ENCODE measurements at regions not wholly inside any gene's neighbourhood (a gene's known extent, or its start where the extent isn't known, plus 50 kb on each side); places are given as distances from the start of the nearest gene placed in this dataset.
"Not testable (repeated sequence)": the region's sequence is repeated elsewhere in the genome, so short reads cannot be mapped to it uniquely, and the experiment has no call there.

GRCh38 chr9:129307227-129307970, 129.3 kb upstream of the IER5L start:
- WGBS, 2 donors = 80 to 87% methylated on average over 13 of the region's 13 CpGs
- Histone ChIP-seq H3K27ac (no peak overlapping the region), H3K4me1 (no peaks in the 10 kb centered on the region), H3K4me3 (no peak overlapping the region), H3K36me3 (no peaks in the 10 kb centered on the region), H3K9me3 (no peaks in the 10 kb centered on the region), H3K27me3 (no peaks in the 10 kb centered on the region)
- DNase-seq (peak in 1 of 2 donors; percentile 7), ATAC-seq (ENCODE audit: low FRiP score in 2 of 2) (no peak)
- no peak for TF ChIP-seq CTCF (IDR thresholded peaks at IDR 0.05)
- no peak for TF ChIP-seq EP300 (IDR thresholded peaks at IDR 0.05)
- TF ChIP-seq POLR2A (IDR thresholded peaks at IDR 0.05) = no peak
- no peak for TF ChIP-seq POLR2AphosphoS5 (IDR thresholded peaks at IDR 0.05)

GRCh38 chr9:129306318-129306973, 128.4 kb upstream of the IER5L start:
- 86 to 87% methylated on average over 12 to 13 of the region's 13 CpGs for WGBS, 2 donors
- no peak overlapping the region for H3K27ac ChIP-seq
- DNase-seq = peak in 1 of 2 donors; percentile 5

GRCh38 chr9:129305246-129305645, 127.2 kb upstream of the IER5L start:
- Histone ChIP-seq H3K27me3 (no peaks in the 10 kb centered on the region), H3K27ac (no peak overlapping the region), H3K4me1 (no peaks in the 10 kb centered on the region), H3K36me3 (no peaks in the 10 kb centered on the region), H3K4me3 (no peak overlapping the region), H3K9me3 (peaks cover 0 to 5% (median 2%) of the 10 kb centered on the region in 4 donors)
- TF ChIP-seq EP300 (IDR thresholded peaks at IDR 0.05) (no peak), POLR2A (IDR thresholded peaks at IDR 0.05) (no peak), CTCF (IDR thresholded peaks at IDR 0.05) (no peak), POLR2AphosphoS5 (IDR thresholded peaks at IDR 0.05) (no peak)
- peak in 1 of 2 donors; percentile 6 for DNase-seq
- 73 to 78% methylated on average over 6 to 8 of the region's 8 CpGs for WGBS, 2 donors
- ATAC-seq (ENCODE audit: low FRiP score in 2 of 2) = no peak

More at GRCh38 chr9:129306318-129306973, 128.4 kb upstream of the IER5L start:
- Histone ChIP-seq H3K4me3 (no peak overlapping the region), H3K4me1 (no peaks in the 10 kb centered on the region), H3K9me3 (peaks cover 0 to 5% (median 2%) of the 10 kb centered on the region in 4 donors), H3K27me3 (no peaks in the 10 kb centered on the region), H3K36me3 (no peaks in the 10 kb centered on the region)
- TF ChIP-seq POLR2A (IDR thresholded peaks at IDR 0.05) = no peak
- no peak for TF ChIP-seq CTCF (IDR thresholded peaks at IDR 0.05)
- TF ChIP-seq EP300 (IDR thresholded peaks at IDR 0.05) = no peak
- ATAC-seq (ENCODE audit: low FRiP score in 2 of 2) = no peak

GRCh38 chr9:129301941-129302340, 123.9 kb upstream of the IER5L start:
- no peak for ATAC-seq (ENCODE audit: low FRiP score in 2 of 2)
- TF ChIP-seq POLR2A (IDR thresholded peaks at IDR 0.05) = no peak
- TF ChIP-seq EP300 (IDR thresholded peaks at IDR 0.05) = no peak
- TF ChIP-seq CTCF (IDR thresholded peaks at IDR 0.05) = no peak
- TF ChIP-seq POLR2AphosphoS5 (IDR thresholded peaks at IDR 0.05) = no peak
- Histone ChIP-seq H3K27me3 (no peaks in the 10 kb centered on the region), H3K27ac (no peak overlapping the region), H3K36me3 (no peaks in the 10 kb centered on the region), H3K9me3 (peaks cover 0 to 5% (median 2%) of the 10 kb centered on the region in 4 donors), H3K4me3 (no peak overlapping the region), H3K4me1 (no peaks in the 10 kb centered on the region)
- WGBS, 2 donors = 86 to 88% methylated on average over 4 of the region's 4 CpGs
- DNase-seq = no peak

- H3K36me3 ChIP-seq; H3K4me3 ChIP-seq; H3K9me3 ChIP-seq; H3K27me3 ChIP-seq; ATAC-seq (ENCODE audit: low FRiP score in 2 of 2); H3K27ac ChIP-seq; H3K4me1 ChIP-seq: not testable (repeated sequence)
- 82% methylated on average over 3 of the region's 3 CpGs for WGBS, 2 donors
- peak in 1 of 2 donors; percentile 4 for DNase-seq
Observed at GRCh38 chr9:129296195-129296594, 118.1 kb upstream of the IER5L start.
